T-helper 1 cell treated with Interleukin-12 subunit alpha and Interleukin-12 subunit beta and Interleukin-4 antibody, amounts not matched to agents 30 μg/mL and 1 μg/mL, for 36 hours (primary cell): ENCODE measurements at regions not wholly inside any gene's neighbourhood (a gene's known extent, or its start where the extent isn't known, plus 50 kb on each side); places are given as distances from the start of the nearest gene placed in this dataset.

Experiments used
- H3K27ac Mint-ChIP-seq: one replicate; pipeline ENCODE4 v1.8.0; 2021; ENCODE audit warnings: mild to moderate bottlenecking, mixed read lengths
- H3K27me3 Mint-ChIP-seq: one replicate; pipeline ENCODE4 v1.8.0; 2021; ENCODE audit warnings: low read depth, mixed read lengths
- H3K36me3 Mint-ChIP-seq: one replicate; pipeline ENCODE4 v1.8.0; 2021; ENCODE audit warnings: low read depth, mixed read lengths
- H3K4me1 Mint-ChIP-seq: one replicate; pipeline ENCODE4 v1.8.0; 2021; ENCODE audit warnings: low read depth, mixed read lengths
- H3K4me3 Mint-ChIP-seq: one replicate; pipeline ENCODE4 v1.8.0; 2021; ENCODE audit warnings: mild to moderate bottlenecking, moderate library complexity, mixed read lengths
- H3K9me3 Mint-ChIP-seq: one replicate; pipeline ENCODE4 v1.8.0; 2021; ENCODE audit warnings: mixed read lengths

DNA sequence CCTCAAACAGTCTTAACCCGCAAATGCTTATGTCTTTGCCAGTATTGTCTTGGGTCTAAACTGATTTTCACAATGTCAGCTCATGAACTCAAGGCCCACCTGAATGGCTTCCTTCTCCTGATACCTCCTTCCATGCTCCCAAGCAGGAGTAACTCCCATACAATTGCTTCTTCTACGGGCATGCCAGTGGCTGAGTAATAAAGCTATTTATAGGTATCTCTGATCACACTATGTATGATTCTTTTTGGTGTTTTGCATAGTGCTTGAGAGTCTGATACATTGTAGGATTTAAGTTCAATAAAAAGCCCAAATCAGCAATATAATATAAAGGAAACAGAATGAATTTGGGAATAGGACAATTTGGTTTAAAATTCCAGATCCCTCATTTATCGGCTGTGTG, 235.0 kb upstream of the DCN start:
- H3K27ac Mint-ChIP-seq, result no peak overlapping the region
- no peaks in the 10 kb centered on the region for H3K4me1 Mint-ChIP-seq
- H3K4me3 Mint-ChIP-seq, result no peak overlapping the region
- no peaks in the 10 kb centered on the region for H3K9me3 Mint-ChIP-seq
- H3K36me3 Mint-ChIP-seq, result no peaks in the 10 kb centered on the region
- H3K27me3 Mint-ChIP-seq, result no peaks in the 10 kb centered on the region

- Mint-ChIP-seq H3K4me3 (no peak overlapping the region), H3K36me3 (no peaks in the 10 kb centered on the region), H3K9me3 (no peaks in the 10 kb centered on the region), H3K27ac (no peak overlapping the region), H3K27me3 (no peaks in the 10 kb centered on the region), H3K4me1 (no peaks in the 10 kb centered on the region)
Observed at GRCh38 chr12:91414636-91415035, 232.0 kb upstream of the DCN start.

GRCh38 chr12:91413581-91414546, 231.2 kb upstream of the DCN start:
- H3K9me3 Mint-ChIP-seq, result no peaks in the 10 kb centered on the region
- H3K4me1 Mint-ChIP-seq, result no peaks in the 10 kb centered on the region
- no peak overlapping the region for H3K4me3 Mint-ChIP-seq
- H3K36me3 Mint-ChIP-seq, result no peaks in the 10 kb centered on the region
- no peaks in the 10 kb centered on the region for H3K27me3 Mint-ChIP-seq
- H3K27ac Mint-ChIP-seq, result no peak overlapping the region

- H3K4me3 Mint-ChIP-seq, result no peak overlapping the region
- H3K9me3 Mint-ChIP-seq, result no peaks in the 10 kb centered on the region
- H3K27ac Mint-ChIP-seq, result no peak overlapping the region
- H3K36me3 Mint-ChIP-seq, result no peaks in the 10 kb centered on the region
- no peaks in the 10 kb centered on the region for H3K4me1 Mint-ChIP-seq
- no peaks in the 10 kb centered on the region for H3K27me3 Mint-ChIP-seq
Observed at GRCh38 chr12:91406920-91407341, 224.3 kb upstream of the DCN start.

DNA sequence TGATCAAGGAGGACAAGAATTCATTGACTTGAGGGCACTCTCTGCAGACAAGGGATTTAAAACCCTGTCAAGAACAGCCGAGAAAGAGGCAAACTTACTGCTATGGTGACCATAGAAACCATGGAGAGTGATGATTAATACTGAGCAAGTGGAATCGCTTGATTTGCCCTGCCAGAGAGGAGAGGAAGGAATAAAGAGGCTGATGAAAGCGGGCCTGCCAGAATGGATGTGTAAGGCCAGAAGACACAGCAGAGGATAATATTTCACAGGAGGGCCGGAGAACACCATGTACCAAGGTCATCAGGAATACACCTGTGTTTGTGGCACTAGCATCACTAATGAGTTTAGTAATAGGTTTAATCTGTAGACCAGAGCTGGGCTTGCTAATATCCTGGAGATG, 221.8 kb upstream of the DCN start:
- Mint-ChIP-seq H3K27me3 (no peaks in the 10 kb centered on the region), H3K36me3 (no peaks in the 10 kb centered on the region)

GRCh38 chr12:91401190-91401589, 218.6 kb upstream of the DCN start:
- Mint-ChIP-seq H3K27ac (no peak overlapping the region), H3K36me3 (no peaks in the 10 kb centered on the region), H3K27me3 (no peaks in the 10 kb centered on the region), H3K4me1 (no peaks in the 10 kb centered on the region), H3K4me3 (no peak overlapping the region), H3K9me3 (no peaks in the 10 kb centered on the region)

More for the DNA sequence above, 221.8 kb upstream of the DCN start:
- no peak overlapping the region for H3K27ac Mint-ChIP-seq
- no peak overlapping the region for H3K4me3 Mint-ChIP-seq
- H3K4me1 Mint-ChIP-seq, result no peaks in the 10 kb centered on the region
- no peaks in the 10 kb centered on the region for H3K9me3 Mint-ChIP-seq

DNA sequence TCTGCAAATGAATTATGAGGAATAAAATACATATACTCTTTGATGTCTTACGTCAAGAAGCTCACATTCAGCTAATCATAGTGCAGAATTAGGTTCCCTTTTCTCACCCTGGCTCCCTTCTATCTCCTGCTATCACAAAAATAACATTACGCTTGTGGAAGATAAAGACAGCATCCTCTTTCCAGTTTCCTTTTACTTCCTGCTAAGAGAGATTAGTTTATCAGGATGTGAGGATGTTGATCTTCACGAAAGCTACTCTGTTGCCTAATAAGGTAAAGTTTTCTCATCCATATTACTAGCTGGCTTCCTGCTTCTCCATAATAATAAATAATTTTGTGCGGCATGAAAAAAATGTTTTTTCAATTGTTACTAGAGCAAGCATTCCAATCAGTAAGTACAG, 217.7 kb upstream of the DCN start:
- H3K27ac Mint-ChIP-seq, result no peak overlapping the region
- no peak overlapping the region for H3K4me3 Mint-ChIP-seq
- no peaks in the 10 kb centered on the region for H3K4me1 Mint-ChIP-seq
- no peaks in the 10 kb centered on the region for H3K27me3 Mint-ChIP-seq
- H3K9me3 Mint-ChIP-seq, result no peaks in the 10 kb centered on the region
- H3K36me3 Mint-ChIP-seq, result no peaks in the 10 kb centered on the region

GRCh38 chr12:91397866-91398532, 215.4 kb upstream of the DCN start:
- no peak overlapping the region for H3K27ac Mint-ChIP-seq
- no peaks in the 10 kb centered on the region for H3K36me3 Mint-ChIP-seq
- H3K4me3 Mint-ChIP-seq, result no peak overlapping the region
- no peaks in the 10 kb centered on the region for H3K4me1 Mint-ChIP-seq
- no peaks in the 10 kb centered on the region for H3K27me3 Mint-ChIP-seq
- H3K9me3 Mint-ChIP-seq, result no peaks in the 10 kb centered on the region

- Mint-ChIP-seq H3K9me3 (no peaks in the 10 kb centered on the region), H3K27me3 (no peaks in the 10 kb centered on the region), H3K36me3 (no peaks in the 10 kb centered on the region), H3K4me1 (no peaks in the 10 kb centered on the region), H3K4me3 (no peak overlapping the region), H3K27ac (no peak overlapping the region)
Observed at GRCh38 chr12:91396293-91396692, 213.7 kb upstream of the DCN start.

DNA sequence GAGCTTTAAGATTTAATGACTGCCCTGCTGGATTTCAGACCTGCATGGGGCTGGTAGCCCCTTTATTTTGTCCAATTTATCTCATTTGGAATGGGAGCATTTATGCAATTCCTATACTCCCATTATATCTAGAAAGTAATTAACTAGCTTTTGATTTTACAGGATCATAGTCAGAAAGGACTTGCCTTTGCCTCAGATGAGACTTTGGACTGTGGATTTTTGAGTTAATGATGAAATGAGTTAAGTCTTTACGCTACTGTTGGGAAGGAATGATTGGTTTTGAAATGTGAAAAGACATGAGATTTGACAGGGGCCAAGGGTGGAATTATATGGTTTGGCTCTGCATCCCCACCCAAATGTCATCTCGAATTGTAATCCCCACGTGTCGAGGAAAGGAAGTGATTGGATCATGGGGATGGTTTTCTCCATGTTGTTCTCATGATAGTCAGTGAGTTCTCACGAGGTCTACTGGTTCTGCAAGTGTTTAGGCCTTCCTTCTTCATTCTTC, 213.1 kb upstream of the DCN start:
- H3K4me3 Mint-ChIP-seq, result no peak overlapping the region
- no peaks in the 10 kb centered on the region for H3K36me3 Mint-ChIP-seq
- no peaks in the 10 kb centered on the region for H3K27me3 Mint-ChIP-seq
- H3K9me3 Mint-ChIP-seq, result no peaks in the 10 kb centered on the region
- no peak overlapping the region for H3K27ac Mint-ChIP-seq
- H3K4me1 Mint-ChIP-seq, result no peaks in the 10 kb centered on the region

DNA sequence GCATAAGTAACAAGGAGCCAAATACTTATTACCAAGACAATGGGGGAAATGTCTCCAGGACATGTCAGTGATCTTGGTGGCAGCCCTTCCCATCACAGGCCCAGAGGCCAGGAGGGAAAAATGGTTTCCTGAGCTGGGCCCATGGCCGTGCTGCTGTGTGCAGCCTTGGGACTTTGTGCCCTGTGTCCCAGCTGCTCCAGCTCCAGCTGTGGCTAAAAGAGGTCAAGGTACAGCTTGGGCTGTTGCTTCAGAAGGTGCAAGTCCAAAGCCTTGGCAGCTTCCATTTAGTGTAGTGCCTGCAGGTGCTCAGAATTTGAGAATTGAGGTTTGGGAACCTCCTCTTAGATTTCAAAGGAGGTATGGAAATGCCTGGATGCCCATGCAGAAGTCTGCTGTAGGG, 212.3 kb upstream of the DCN start:
- Mint-ChIP-seq H3K27me3 (no peaks in the 10 kb centered on the region), H3K4me1 (no peaks in the 10 kb centered on the region), H3K9me3 (no peaks in the 10 kb centered on the region), H3K4me3 (no peak overlapping the region), H3K27ac (no peak overlapping the region), H3K36me3 (no peaks in the 10 kb centered on the region)

DNA sequence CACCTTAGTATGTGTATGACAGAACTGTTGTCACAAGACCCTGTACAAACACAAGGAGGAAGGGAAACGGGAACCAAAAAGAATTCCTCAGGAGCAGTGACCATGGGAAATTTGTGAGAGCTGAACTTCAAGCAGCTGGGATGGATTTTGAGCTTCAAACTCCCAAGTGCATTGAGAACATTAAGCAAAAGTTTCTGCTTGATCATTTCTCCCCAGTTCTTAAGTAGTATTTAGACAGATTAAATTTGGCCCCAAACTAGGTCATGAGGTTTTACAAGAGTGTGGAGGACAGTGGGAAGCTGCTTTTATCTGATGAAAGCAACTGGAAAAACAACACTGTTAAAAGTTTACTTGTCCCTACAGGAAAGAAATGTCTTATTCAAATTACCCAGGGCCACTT, 206.0 kb upstream of the DCN start:
- Mint-ChIP-seq H3K4me3 (no peak overlapping the region), H3K9me3 (no peaks in the 10 kb centered on the region), H3K27me3 (peaks cover 6% of the 10 kb centered on the region), H3K27ac (no peak overlapping the region), H3K4me1 (no peaks in the 10 kb centered on the region), H3K36me3 (no peaks in the 10 kb centered on the region)

DNA sequence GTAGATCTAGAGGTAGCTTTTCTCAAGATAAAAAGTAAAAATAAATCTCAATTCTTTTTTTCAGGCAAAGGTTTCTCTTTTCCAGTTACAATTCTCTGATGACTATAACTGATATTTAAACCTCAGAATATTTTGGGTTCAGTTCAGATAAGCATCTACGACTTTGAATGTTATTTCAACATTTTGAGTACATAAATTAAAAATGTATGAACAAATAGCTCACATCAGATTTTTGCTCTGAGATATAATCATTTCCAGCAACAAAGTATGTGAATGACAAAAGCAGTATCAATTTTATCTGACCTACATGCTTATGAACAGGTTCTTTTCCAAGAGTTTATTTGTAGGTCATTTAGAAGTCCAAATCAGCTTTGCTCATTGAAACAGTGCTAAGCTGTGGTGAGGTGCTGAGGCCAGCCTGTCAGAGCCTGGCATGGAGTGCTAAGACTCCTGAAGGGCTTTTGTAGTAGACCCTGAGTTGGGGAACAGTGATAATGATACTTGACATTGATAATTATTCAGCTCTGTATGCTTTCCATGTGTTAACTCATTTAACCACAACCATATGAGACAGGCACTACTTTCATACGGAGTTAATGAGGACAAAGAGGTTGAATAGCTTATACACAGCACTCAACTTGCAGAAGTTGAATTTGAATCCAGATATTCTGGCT, 205.0 kb upstream of the DCN start:
- Mint-ChIP-seq H3K4me3 (no peak overlapping the region), H3K4me1 (no peaks in the 10 kb centered on the region), H3K27me3 (peaks cover 6% of the 10 kb centered on the region), H3K9me3 (no peaks in the 10 kb centered on the region), H3K27ac (no peak overlapping the region), H3K36me3 (no peaks in the 10 kb centered on the region)

- Mint-ChIP-seq H3K4me1 (peaks cover 5% of the 10 kb centered on the region), H3K4me3 (no peak overlapping the region), H3K9me3 (no peaks in the 10 kb centered on the region), H3K27me3 (peaks cover 6% of the 10 kb centered on the region), H3K36me3 (no peaks in the 10 kb centered on the region), H3K27ac (no peak overlapping the region)
Observed at GRCh38 chr12:91384806-91385205, 202.2 kb upstream of the DCN start.
